Fibroblast of lung (primary cell): ENCODE measurements at regions not wholly inside any gene's neighbourhood (a gene's known extent, or its start where the extent isn't known, plus 50 kb on each side); places are given as distances from the start of the nearest gene placed in this dataset.
A peak's percentile ranks its signal among the peaks of the same experiment; 100 is the strongest.

Source experiments
- DNase-seq, 2 donors: peaks; one replicate each; pipeline versions ENCODE4 v3.0.0 to v3.0.0-alpha.2; 2010; ENCODE audit warnings: low read depth in 2 of 2
- H2AFZ ChIP-seq: 2 replicates; pipeline ENCODE4 v1.5.1; 2012; ENCODE audit warnings: low read length, control low read depth, inconsistent platforms
- H3K27ac ChIP-seq: 2 replicates; pipeline ENCODE4 v1.5.1; 2011; ENCODE audit warnings: low read length, control low read depth; ENCODE audit not compliant: insufficient read depth
- H3K27me3 ChIP-seq: 2 replicates; pipeline ENCODE4 v1.5.1; 2011; ENCODE audit warnings: mild to moderate bottlenecking, low read length; ENCODE audit not compliant: control insufficient read depth, insufficient read depth
- H3K36me3 ChIP-seq: 2 replicates; pipeline ENCODE4 v1.5.1; 2011; ENCODE audit warnings: low read length; ENCODE audit not compliant: control insufficient read depth, insufficient read depth
- H3K4me1 ChIP-seq: 2 replicates; pipeline ENCODE4 v1.5.1; 2011; ENCODE audit warnings: low read length; ENCODE audit not compliant: control insufficient read depth, insufficient read depth; ENCODE audit errors: extremely low read depth
- H3K4me2 ChIP-seq: 2 replicates; pipeline ENCODE4 v1.5.1; 2011; ENCODE audit warnings: low read length, control low read depth; ENCODE audit not compliant: insufficient read depth; ENCODE audit errors: extremely low read depth
- H3K4me3 ChIP-seq, 4 experiments: fragments of 200-600 bp in 1 of 4; sonication (generic) in 1 of 4; replicated peaks in 1 of 4; 2 replicates each; pipeline ENCODE4 v1.5.1; 2011 to 2016; ENCODE audit warnings: low read length in 4 of 4, low read depth in 3 of 4, mild to moderate bottlenecking in 3 of 4, control low read depth in 2 of 4, inconsistent platforms in 1 of 4, mixed read lengths in 1 of 4; ENCODE audit not compliant: insufficient read depth in 1 of 4; ENCODE audit errors: control extremely low read depth in 1 of 4
- H3K79me2 ChIP-seq: 2 replicates; pipeline ENCODE4 v1.5.1; 2012; ENCODE audit warnings: mild to moderate bottlenecking, low read length, inconsistent platforms; ENCODE audit not compliant: control insufficient read depth, insufficient read depth
- H3K9ac ChIP-seq: 2 replicates; pipeline ENCODE4 v1.5.1; 2011; ENCODE audit warnings: mild to moderate bottlenecking, low read length, control low read depth; ENCODE audit not compliant: insufficient read depth
- H3K9me3 ChIP-seq: 2 replicates; pipeline ENCODE4 v1.5.1; 2012; ENCODE audit warnings: low read depth, low read length; ENCODE audit not compliant: control insufficient read depth, insufficient read depth
- H4K20me1 ChIP-seq: 2 replicates; pipeline ENCODE4 v1.5.1; 2011; ENCODE audit warnings: low read length; ENCODE audit not compliant: control insufficient read depth, insufficient read depth; ENCODE audit errors: extremely low read depth
- EZH2 ChIP-seq: IDR thresholded peaks from 2 replicates; pipeline ENCODE4 v1.5.1; 2012; ENCODE audit warnings: low read length, control low read depth, mild to moderate bottlenecking; ENCODE audit errors: missing control alignments
- TF ChIP-seq, protein P1 (sequence below), 2 donors: IDR thresholded peaks in 1 of 2; conservative IDR thresholded peaks in 1 of 2; 1 replicate in 1 of 2; 2 replicates in 1 of 2; pipeline ENCODE4 v1.5.1; 2011 to 2012; ENCODE audit warnings: low read length in 2 of 2, control low read depth in 1 of 2, inconsistent platforms in 1 of 2, low read depth in 1 of 2, mild to moderate bottlenecking in 1 of 2

DNA sequence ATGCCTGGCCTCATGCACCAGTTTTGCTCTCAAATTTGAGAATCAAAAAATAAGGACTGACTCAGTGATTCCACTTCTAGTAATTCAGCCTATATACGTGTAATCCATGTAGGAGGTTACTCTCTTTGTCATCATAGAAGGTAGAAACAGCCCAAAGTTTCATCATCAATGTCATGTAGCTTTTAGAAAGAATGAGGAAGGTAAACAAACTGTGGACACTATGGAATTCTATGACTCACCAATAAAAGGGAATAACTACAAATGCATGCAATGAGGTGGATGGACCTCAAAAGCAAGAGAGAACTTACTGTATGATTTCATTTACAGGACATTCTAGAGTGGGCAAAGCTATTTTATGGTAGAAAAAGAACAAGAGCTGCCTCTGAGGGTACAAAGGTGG lies 93.2 kb upstream of the LRIG1 start:
- Histone ChIP-seq H3K27me3 (no peaks in the 10 kb centered on the region), H3K79me2 (no peaks in the 10 kb centered on the region), H3K27ac (no peak overlapping the region), H2AFZ (no peak overlapping the region), H4K20me1 (no peaks in the 10 kb centered on the region), H3K4me1 (peaks cover 12% of the 10 kb centered on the region), H3K9me3 (no peaks in the 10 kb centered on the region), H3K4me2 (peak overlapping the region; percentile 29), H3K4me3 (no peak overlapping the region), H3K9ac (no peak overlapping the region), H3K36me3 (no peaks in the 10 kb centered on the region)
- TF ChIP-seq EZH2, result no peak
- TF ChIP-seq, protein P1, sequence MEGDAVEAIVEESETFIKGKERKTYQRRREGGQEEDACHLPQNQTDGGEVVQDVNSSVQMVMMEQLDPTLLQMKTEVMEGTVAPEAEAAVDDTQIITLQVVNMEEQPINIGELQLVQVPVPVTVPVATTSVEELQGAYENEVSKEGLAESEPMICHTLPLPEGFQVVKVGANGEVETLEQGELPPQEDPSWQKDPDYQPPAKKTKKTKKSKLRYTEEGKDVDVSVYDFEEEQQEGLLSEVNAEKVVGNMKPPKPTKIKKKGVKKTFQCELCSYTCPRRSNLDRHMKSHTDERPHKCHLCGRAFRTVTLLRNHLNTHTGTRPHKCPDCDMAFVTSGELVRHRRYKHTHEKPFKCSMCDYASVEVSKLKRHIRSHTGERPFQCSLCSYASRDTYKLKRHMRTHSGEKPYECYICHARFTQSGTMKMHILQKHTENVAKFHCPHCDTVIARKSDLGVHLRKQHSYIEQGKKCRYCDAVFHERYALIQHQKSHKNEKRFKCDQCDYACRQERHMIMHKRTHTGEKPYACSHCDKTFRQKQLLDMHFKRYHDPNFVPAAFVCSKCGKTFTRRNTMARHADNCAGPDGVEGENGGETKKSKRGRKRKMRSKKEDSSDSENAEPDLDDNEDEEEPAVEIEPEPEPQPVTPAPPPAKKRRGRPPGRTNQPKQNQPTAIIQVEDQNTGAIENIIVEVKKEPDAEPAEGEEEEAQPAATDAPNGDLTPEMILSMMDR (conservative IDR thresholded peaks at IDR 0.05 in 1 of 2, IDR thresholded peaks at IDR 0.05 in 1 of 2; ENCODE audit: low read depth in 1 of 2, low read length in 2 of 2), result no peak
- peak; percentile 87 to 98 for DNase-seq

DNA sequence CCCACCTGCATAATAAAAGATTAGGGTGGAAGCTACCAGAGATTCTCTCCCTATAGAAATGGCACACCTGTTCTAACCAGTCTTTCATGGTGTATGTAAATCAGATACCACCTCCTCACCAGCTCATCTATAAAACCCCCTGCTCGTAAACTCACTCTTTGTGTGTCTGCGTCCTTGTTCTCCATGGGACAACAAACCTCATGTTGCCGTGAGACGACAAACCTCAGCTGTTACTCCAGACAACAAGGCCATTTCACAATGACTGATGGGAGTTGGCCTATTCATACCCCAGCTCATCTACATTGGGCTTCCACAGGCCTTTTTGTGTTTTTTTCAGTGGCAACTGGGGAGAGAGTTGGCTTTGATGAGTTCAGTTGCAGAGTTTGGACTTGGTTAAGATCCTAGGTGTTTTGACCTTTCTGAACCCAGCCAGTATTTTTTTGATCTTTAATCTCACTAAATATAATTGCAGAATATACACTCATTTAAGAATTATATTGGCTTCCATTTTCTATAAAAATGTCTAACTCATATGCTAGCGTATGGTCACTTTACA lies 96.6 kb upstream of the LRIG1 start:
- TF ChIP-seq, protein P1 (conservative IDR thresholded peaks at IDR 0.05 in 1 of 2, IDR thresholded peaks at IDR 0.05 in 1 of 2; ENCODE audit: low read depth in 1 of 2, low read length in 2 of 2), result no peak
- TF ChIP-seq EZH2, result no peak
- no peak overlapping the region for H3K4me3 ChIP-seq
- H3K79me2 ChIP-seq, result no peaks in the 10 kb centered on the region

DNA sequence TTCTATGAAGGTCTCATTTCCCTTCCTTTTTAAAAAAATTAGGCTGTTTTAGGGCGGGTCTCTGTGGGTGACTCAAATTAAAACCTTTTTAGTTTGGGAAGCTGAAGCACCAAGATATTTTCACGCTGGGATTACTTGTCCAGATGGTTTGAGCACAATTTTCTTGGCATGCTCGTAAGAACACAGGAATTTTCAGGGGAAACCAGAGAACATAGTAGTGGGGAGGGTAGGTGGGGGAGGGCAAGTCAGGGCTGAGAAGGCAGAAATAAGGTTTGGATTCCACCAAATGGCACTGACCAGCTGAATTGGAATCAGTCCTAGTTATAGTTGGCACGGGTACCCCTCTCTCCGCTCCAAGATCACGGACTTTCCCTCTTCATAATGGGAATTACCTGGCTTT lies 97.3 kb upstream of the LRIG1 start:
- Histone ChIP-seq H3K9ac (no peak overlapping the region), H3K4me2 (no peak overlapping the region), H3K27ac (no peak overlapping the region)

More for the DNA sequence above, 96.6 kb upstream of the LRIG1 start:
- Histone ChIP-seq H3K9ac (no peak overlapping the region), H4K20me1 (no peaks in the 10 kb centered on the region), H3K4me2 (no peak overlapping the region), H3K27ac (no peak overlapping the region), H3K36me3 (no peaks in the 10 kb centered on the region), H3K4me1 (peaks cover 9% of the 10 kb centered on the region), H3K27me3 (no peaks in the 10 kb centered on the region), H3K9me3 (no peaks in the 10 kb centered on the region), H2AFZ (no peak overlapping the region)
- no peak for DNase-seq

More for the DNA sequence above, 97.3 kb upstream of the LRIG1 start:
- H3K36me3 ChIP-seq, result no peaks in the 10 kb centered on the region
- no peak overlapping the region for H2AFZ ChIP-seq
- TF ChIP-seq EZH2, result no peak
- TF ChIP-seq, protein P1 (conservative IDR thresholded peaks at IDR 0.05 in 1 of 2, IDR thresholded peaks at IDR 0.05 in 1 of 2; ENCODE audit: low read depth in 1 of 2, low read length in 2 of 2), result no peak
- H3K79me2 ChIP-seq, result no peaks in the 10 kb centered on the region
- peaks cover 8% of the 10 kb centered on the region for H3K4me1 ChIP-seq
- H3K27me3 ChIP-seq, result no peaks in the 10 kb centered on the region
- H3K9me3 ChIP-seq, result no peaks in the 10 kb centered on the region
- no peak overlapping the region for H3K4me3 ChIP-seq
- no peaks in the 10 kb centered on the region for H4K20me1 ChIP-seq
- peak; percentile 72 to 92 for DNase-seq
